ENCODE measurements at regions not wholly inside any gene's neighbourhood (a gene's known extent, or its start where the extent isn't known, plus 50 kb on each side); places are given as distances from the start of the nearest gene placed in this dataset.
A peak's percentile ranks its signal among the peaks of the same experiment; 100 is the strongest.

- H3K9me3 Mint-ChIP-seq: peaks cover 8% of the 10 kb centered on the region
- H3K27ac Mint-ChIP-seq: peak overlapping the region; percentile 40
- TF ChIP-seq, protein P1, sequence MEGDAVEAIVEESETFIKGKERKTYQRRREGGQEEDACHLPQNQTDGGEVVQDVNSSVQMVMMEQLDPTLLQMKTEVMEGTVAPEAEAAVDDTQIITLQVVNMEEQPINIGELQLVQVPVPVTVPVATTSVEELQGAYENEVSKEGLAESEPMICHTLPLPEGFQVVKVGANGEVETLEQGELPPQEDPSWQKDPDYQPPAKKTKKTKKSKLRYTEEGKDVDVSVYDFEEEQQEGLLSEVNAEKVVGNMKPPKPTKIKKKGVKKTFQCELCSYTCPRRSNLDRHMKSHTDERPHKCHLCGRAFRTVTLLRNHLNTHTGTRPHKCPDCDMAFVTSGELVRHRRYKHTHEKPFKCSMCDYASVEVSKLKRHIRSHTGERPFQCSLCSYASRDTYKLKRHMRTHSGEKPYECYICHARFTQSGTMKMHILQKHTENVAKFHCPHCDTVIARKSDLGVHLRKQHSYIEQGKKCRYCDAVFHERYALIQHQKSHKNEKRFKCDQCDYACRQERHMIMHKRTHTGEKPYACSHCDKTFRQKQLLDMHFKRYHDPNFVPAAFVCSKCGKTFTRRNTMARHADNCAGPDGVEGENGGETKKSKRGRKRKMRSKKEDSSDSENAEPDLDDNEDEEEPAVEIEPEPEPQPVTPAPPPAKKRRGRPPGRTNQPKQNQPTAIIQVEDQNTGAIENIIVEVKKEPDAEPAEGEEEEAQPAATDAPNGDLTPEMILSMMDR (conservative IDR thresholded peaks at IDR 0.05): no peak
- no peak overlapping the region for H3K4me3 Mint-ChIP-seq
- H3K36me3 Mint-ChIP-seq: no peaks in the 10 kb centered on the region
- peaks cover 3% of the 10 kb centered on the region for H3K27me3 Mint-ChIP-seq
- no peak for DNase-seq (ENCODE audit: extremely low spot score, unreplicated experiment)
- peaks cover 16% of the 10 kb centered on the region for H3K4me1 Mint-ChIP-seq (ENCODE audit: unreplicated experiment)
These were observed 53.3 kb downstream of the C7orf25 start for GRCh38 chr7:42858570-42858969.

GRCh38 chr7:42856605-42856987 lies 55.3 kb downstream of the C7orf25 start:
- no peaks in the 10 kb centered on the region for H3K9me3 Mint-ChIP-seq
- TF ChIP-seq, protein P1 (conservative IDR thresholded peaks at IDR 0.05): no peak
- peak overlapping the region; percentile 3 for H3K4me3 Mint-ChIP-seq
- peak overlapping the region; percentile 37 for H3K27ac Mint-ChIP-seq
- H3K4me1 Mint-ChIP-seq (ENCODE audit: unreplicated experiment): peaks cover 16% of the 10 kb centered on the region
- no peaks in the 10 kb centered on the region for H3K36me3 Mint-ChIP-seq
- no peaks in the 10 kb centered on the region for H3K27me3 Mint-ChIP-seq
- no peak for DNase-seq (ENCODE audit: extremely low spot score, unreplicated experiment)

GRCh38 chr7:42854571-42855118 lies 57.2 kb downstream of the C7orf25 start:
- H3K27ac Mint-ChIP-seq: no peak overlapping the region
- no peaks in the 10 kb centered on the region for H3K27me3 Mint-ChIP-seq

DNA sequence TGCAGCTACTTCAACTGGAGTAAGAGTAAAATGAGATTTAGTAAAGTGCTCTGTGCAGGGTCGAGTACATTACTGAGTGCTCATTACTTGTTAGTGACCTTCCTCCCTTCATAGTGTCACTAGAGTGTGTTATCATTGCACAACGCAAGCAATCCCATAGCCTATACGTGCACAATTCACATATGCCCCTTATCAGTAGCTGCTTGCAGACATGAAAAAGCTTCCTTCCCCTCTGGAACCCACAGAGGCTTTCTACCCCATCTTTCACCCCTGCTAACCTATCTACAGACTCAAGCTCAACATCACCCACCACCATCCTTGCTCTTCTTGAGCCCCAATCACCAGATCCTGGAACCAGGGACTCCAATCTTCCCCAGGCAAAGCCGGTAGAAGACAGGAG lies 59.3 kb downstream of the C7orf25 start:
- TF ChIP-seq, protein P1 (conservative IDR thresholded peaks at IDR 0.05): no peak
- no peak overlapping the region for H3K27ac Mint-ChIP-seq
- H3K4me1 Mint-ChIP-seq (ENCODE audit: unreplicated experiment): peaks cover 16% of the 10 kb centered on the region
- H3K9me3 Mint-ChIP-seq: no peaks in the 10 kb centered on the region
- H3K36me3 Mint-ChIP-seq: no peaks in the 10 kb centered on the region
- H3K4me3 Mint-ChIP-seq: no peak overlapping the region
- DNase-seq (ENCODE audit: extremely low spot score, unreplicated experiment): no peak
- no peaks in the 10 kb centered on the region for H3K27me3 Mint-ChIP-seq

More at GRCh38 chr7:42854571-42855118, 57.2 kb downstream of the C7orf25 start:
- Mint-ChIP-seq H3K4me1 (ENCODE audit: unreplicated experiment) (peaks cover 16% of the 10 kb centered on the region), H3K9me3 (no peaks in the 10 kb centered on the region), H3K36me3 (no peaks in the 10 kb centered on the region), H3K4me3 (peak overlapping the region; percentile 6)
- no peak for DNase-seq (ENCODE audit: extremely low spot score, unreplicated experiment)
- TF ChIP-seq, protein P1 (conservative IDR thresholded peaks at IDR 0.05): no peak

DNA sequence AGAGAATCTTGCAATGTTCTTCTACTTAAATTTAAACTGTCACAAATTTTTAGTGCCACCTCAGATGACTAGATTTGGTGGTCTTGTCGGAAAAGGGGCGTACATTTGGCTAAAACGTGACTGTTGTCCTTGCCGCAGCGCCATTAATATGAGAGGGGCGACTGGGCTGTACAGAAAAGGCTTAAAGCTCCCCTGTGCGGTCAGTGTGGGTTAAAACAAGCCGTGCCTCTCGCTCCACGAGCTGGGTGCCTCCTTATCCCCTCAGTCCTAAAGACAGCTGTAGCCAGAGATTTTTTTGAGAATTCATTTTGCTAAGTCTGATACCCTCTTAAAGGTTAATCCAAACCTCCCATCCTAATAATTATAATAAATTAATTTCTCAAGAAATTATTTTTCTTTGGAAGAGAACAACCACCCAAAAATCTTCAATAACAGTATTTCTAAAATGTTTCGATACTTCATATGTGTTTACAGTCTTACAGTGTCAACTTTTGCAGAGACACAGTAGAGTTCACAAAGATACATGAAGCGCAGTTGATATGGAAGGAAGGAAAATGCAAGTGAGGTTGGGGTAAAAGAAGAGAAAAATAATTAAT lies 68.6 kb downstream of the C7orf25 start:
- no peak for DNase-seq (ENCODE audit: extremely low spot score, unreplicated experiment)
- Mint-ChIP-seq H3K36me3 (no peaks in the 10 kb centered on the region), H3K4me3 (peak overlapping the region; percentile 61), H3K9me3 (no peaks in the 10 kb centered on the region), H3K27ac (no peak overlapping the region), H3K27me3 (peaks cover 3% of the 10 kb centered on the region), H3K4me1 (ENCODE audit: unreplicated experiment) (no peaks in the 10 kb centered on the region)
- TF ChIP-seq, protein P1 (conservative IDR thresholded peaks at IDR 0.05): peak; percentile 76
